HG02610 (cell line): ENCODE measurements at regions not wholly inside any gene's neighbourhood (a gene's known extent, or its start where the extent isn't known, plus 50 kb on each side); places are given as distances from the start of the nearest gene placed in this dataset.
"Not testable (repeated sequence)": the region's sequence is repeated elsewhere in the genome, so short reads cannot be mapped to it uniquely, and the experiment has no call there.

Experiments used
- ATAC-seq: cut with Tn5 transposase; IDR thresholded peaks from one replicate; pipeline ENCODE4 v1.9.1; 2021; ENCODE audit warnings: mild to moderate bottlenecking, moderate library complexity; ENCODE audit not compliant: unreplicated experiment

DNA sequence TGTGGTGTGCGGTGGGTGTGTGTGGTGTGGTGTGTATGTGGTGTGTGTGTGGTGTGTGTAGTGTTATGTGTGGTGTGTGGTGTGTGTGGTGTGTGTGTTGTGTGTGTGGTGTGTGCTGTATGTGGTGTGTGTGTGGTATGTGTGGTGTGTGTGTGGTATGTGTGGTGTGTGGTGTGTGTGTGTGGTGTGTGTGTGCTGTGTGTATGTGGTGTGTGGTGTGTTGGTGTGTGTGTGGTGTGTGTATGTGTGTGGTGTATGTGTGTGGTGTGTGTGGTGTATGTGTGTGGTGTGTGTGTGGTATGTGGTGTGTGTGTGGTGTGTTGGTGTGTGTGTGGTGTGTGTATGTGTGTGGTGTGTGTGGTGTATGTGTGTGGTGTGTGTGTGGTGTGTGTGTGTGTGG, 144.3 kb downstream of the HSD17B3 start:
- no peak for ATAC-seq

DNA sequence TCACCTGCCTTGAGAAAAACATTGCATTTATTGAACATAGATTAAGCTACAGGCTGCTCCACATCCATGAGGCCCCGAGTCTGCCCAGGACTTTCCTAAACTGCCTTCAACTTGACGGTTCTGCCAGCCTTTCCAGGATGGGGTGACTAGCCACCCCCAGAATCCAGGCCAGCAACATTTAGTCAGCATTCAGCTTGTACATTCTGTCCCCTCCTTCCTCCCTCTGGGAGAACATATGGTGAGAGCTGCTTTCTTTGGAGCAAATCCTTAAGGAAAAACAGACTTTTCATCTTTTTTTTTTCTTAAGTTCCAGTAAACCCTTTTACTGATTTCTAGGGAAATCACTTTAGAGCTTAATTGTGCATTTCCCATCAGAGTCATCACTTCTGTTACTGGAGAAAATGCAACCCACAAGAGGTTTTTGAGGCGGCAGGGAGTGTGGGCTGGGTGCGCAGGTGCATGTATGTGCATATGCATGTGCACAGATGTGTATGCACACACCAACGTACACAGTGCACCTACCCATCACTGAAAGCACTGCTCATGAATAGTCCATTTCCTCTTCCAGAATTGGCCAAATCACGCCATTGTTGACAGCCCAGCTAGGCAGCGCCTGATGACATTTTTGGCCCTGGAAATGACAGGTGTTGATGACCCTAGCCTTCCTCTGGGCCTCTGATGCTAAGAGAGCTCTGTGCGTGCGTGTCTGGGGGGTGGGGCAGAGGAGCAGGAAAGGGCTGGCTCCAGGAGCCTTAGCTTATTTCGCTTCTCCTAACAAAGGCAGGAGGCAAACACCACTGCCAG, 145.6 kb downstream of the HSD17B3 start:
- ATAC-seq = no peak

GRCh38 chr9:96154081-96154480, 147.9 kb downstream of the HSD17B3 start:
- ATAC-seq = no peak

- no peak for ATAC-seq
Measured at GRCh38 chr9:96152550-96152949, 149.4 kb downstream of the HSD17B3 start.

DNA sequence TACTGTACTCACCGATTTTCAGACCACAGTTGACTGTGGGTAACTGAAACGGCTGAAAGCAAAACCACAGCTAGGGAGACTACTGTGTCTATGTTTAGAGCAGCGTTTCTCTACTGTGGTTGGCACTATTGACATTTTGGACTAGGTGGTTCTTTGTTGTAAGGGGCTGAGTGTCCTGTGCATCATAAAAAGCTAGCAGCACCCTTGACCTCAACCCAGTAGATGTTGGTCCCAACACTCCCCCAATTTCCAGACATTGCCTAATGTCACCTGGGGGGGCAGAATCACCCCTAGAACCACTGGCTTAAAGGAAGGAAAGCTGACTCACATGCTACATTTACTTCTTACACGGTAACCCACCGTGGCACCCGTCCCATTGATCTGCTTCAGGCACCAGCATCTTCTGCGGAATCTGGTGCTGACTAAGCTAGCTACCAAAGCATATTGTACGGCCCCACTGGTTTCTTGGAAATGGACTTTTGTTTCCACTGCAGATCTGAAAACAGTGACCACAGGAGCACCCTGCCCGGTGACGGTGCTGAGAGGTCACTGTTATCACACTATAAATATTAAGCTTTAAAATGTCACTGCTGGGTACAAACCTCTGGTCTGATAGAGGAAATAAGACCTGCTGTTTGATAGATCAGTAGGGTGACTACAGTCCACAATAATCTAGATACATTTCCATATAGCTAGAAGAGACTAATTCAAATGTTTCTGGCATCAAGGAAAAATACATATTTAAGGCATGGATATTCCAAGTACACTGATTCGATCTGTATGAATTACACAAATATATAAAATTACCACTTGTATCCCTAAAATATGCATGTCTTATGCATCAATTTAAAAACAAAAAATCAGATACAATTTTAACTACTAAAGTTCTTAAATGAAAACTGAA, 151.4 kb downstream of the HSD17B3 start:
- peak; percentile 89 for ATAC-seq

GRCh38 chr9:96149533-96150280, 152.3 kb downstream of the HSD17B3 start:
- peak; percentile 56 for ATAC-seq

GRCh38 chr9:96148634-96149532, 153.1 kb downstream of the HSD17B3 start:
- ATAC-seq = no peak

- ATAC-seq = not testable (repeated sequence)
Measured at GRCh38 chr9:96147029-96147428, 154.9 kb downstream of the HSD17B3 start.

DNA sequence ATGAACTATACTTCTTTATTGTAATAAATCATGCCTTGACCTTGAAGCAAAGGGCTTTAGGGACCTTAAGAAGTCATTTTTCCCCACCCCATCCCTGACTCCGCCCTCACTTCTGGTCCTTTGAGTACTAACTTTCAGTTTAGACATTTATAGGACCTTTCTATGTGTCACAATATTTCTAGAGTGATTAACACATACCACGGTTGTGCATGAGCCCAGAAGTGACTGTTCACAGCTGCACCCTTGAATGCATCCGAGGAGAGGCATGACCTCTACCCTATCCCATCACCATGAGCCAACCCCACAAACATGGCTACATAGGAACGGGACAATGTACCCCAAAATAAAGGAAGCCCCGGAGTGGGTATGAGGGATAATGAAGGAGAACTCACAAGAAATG, 160.3 kb downstream of the HSD17B3 start:
- ATAC-seq = no peak

DNA sequence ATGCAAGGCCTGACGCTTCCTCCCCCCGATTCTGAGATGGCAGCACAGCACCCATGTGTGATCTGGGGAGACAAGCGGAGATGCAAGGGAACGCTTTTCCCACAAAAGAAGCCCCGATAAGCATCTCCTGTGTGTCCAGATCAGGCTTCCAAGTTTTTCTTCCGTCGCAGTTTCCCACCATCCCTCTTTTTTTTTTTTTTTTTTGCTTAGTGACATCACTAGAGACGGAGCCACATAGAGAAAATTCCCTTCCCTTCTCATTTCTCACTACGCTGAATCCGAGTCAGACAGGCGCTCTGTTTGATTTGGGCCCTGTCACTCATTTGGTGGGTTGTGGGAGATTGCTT, 160.9 kb downstream of the HSD17B3 start:
- ATAC-seq = no peak

- no peak for ATAC-seq
Measured at GRCh38 chr9:96140296-96141127, 161.5 kb downstream of the HSD17B3 start.

GRCh38 chr9:96139592-96140295, 162.2 kb downstream of the HSD17B3 start:
- no peak for ATAC-seq

GRCh38 chr9:96138616-96139015, 163.4 kb downstream of the HSD17B3 start:
- ATAC-seq = no peak

DNA sequence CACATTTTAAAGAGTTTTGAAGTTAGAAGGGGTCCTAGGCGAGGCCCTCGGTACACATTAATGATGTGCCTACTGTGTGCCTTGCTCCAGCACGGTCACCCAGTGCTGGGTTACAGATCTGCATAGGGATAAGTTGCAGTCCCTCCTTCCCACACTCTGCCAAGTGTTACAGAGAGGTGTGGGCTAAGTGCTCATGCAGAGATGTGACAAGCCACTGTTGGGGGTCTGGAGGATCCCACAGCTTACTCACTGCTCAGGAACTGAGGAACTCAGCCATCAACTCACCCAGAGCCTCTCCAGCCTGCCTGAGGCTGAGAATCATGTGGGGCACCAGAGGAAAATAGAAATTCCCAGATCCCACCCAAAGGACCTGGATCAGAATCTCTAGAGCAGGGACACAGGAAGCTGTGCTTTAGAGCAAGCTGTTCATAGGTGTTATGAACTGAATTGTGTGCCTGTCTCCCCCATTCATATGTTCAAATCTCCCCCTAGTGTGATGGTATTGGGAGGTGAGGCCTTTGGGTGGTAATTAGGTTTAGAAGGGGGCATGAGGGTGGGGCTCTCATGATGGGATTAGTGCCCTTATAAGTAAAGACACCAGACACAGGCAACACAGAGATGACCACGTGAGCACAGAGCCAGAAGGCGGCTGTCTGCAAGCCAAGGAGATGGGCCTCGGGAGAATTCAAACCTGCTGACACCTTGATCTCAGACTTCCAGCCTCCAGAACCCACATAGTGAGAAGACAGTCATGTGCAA, 164.1 kb downstream of the HSD17B3 start:
- ATAC-seq = peak; percentile 22

- peak; percentile 95 for ATAC-seq
Measured at GRCh38 chr9:96136992-96137670, 164.8 kb downstream of the HSD17B3 start.

DNA sequence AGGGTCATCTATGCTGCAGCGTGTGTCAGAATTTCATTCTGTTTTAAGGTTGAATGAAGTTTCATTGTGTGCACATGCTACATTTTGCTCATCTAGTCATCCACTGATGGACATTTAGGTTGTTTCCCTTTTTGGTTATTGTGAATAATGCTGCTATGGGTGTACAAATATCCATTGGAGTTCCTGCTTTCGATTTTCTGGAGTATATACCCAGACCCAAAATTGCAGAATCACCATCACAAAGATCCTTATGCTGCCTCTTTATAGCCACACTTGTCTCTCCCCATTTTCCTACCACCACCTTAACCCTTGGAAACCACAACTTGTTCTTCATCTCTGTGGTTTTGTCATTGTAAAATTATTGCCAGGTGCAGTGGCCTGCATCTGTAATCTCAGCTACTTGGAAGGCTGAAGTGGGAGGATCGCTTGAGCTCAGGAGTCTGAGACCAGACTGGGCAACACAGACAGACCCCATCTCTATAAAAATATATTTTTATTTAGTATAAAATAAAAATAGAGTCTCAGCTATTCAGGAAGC, 166.2 kb downstream of the HSD17B3 start:
- no peak for ATAC-seq

DNA sequence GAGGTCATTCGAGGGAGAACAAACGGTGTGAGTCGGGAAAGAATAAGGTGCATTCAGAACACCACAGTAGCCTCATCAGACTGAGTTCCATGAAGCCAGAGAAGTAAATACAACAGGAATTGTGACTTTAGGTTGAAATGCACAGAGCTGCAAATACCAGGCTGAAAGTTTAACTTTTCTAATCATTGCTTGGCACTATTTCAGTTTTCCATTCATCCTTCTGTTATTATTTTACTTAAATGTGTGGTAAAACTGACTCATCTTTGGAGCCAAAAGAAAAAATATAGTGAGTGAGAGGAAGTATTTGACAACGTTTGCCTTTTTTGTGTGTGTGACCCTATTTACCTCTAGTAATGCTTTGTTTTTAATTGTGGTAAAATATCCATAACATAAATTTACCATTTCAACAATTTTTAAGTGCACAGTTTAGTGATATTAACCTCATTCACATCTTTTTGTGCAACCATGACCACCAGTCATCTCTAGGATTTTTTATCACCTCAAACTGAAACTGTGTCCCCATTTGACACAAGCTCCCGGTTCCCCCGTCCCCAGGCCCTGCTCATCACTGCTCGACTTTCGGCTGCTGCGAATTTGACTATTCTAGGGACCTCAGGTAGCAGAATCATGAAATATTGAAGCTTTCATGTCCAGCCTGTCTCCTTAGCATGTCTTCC, 166.8 kb downstream of the HSD17B3 start:
- no peak for ATAC-seq
